GM18519 (cell line): ENCODE measurements at regions not wholly inside any gene's neighbourhood (a gene's known extent, or its start where the extent isn't known, plus 50 kb on each side); places are given as distances from the start of the nearest gene placed in this dataset.

Source experiments
- ATAC-seq: cut with Tn5 transposase; IDR thresholded peaks from one replicate; pipeline ENCODE4 v1.9.1; 2021; ENCODE audit warnings: mild to moderate bottlenecking, moderate library complexity; ENCODE audit not compliant: unreplicated experiment, low FRiP score

DNA sequence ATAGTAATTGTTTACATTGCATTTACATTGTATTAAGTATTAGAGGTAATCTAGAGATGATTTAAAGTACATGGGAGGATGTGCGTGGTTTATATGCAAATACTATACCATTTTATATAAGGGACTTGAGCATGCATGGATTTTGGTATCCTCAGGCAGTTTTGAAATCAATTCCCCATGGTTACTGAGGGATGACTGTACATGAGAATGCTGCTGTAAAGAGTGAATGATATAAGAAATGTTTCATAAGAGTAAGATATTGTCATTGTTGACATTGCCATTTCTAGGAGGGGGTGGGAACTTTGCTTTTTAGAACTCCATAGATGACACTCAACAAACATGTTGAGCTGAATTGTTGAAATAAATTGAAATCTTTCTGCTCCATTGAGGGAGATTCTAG lies 185.0 kb downstream of the SEMA6A start:
- ATAC-seq, result no peak

DNA sequence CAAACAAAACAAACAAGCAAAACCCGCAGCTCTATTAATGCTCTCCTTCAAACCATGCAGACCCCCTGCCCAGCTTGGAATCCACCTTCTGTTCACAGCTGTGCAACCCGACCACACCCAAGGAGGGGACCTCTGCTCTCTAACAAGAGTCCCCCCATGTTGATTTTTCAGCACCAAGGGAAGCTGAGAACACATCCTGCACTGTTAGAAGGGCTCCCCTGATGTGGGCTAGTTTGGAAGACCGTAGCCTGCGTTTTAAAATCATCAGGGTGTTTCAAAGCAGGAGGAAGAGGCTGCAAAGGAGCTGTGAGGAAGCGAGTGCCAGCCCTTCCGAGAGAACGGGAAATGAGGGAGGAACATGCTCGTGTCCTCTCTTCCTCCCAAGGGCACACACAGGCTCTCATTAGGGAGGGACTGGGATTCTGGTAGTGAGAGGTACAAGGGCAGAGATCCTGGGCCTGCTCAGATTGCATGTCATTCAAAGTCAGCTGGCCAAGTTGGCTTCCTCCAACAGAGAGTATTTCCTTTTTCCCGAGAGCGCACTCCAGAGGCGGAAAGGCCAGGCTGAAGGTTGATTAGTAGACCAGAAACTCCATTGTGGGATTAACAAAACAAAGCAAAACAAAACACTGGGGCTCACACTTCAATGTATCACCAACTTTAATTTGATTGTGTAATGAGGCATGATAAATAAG lies 185.9 kb downstream of the SEMA6A start:
- ATAC-seq, result no peak

DNA sequence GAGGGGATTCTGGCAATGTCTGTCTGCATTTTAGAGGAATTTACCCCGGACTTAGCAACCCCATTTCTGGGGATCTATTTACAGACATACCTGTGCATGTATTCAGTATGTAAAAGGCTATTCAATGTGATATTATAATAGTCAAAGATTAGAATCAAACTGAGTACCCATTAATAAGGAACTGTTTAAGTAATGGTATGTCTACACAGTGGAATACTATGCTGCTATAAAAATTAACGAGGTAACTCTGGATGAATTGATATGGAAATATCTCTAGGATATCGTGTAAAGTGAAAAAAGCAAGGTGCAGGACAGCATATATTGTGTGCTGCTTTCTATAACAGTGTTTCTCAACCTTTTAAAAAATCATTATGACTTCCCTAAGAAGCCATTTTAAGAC lies 186.9 kb downstream of the SEMA6A start:
- ATAC-seq, result no peak

DNA sequence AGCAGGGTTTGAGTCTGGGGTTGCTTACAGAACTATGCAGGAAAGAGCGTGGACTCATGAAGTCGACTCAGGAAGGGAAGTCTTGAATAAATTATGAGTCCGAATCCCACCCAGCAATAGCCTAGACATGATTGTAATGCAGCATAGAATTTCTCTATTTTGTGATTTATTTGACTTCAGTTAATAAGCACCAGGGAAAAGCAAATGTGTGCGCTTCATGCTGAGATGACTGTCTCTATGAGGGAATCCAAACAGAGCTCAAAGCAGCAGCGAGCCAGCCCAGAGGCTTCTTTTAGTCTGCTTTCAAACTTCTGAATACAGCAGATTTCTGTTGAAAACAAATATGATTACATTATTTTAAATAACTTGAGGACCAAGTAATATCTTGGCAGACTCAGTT lies 188.0 kb downstream of the SEMA6A start:
- no peak for ATAC-seq

DNA sequence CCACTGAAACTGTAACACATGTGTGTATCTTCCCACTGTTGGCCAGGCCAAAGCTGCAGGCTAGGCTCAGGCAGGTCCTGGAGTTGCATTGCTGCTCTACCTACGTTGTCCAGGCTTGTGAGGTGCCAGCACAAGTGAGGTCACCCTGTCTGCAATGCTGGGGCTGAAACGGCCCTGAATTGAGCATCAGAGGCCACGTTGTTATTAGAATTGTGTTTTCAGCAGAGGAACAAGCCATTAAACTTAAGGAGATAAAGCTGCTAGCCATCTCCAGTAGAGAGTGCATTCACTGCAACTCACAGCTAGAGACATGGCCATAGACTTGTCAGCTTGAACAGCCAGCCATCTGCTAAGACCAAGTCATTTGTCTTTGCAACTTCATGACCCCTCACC lies 191.8 kb downstream of the SEMA6A start:
- ATAC-seq, result no peak

DNA sequence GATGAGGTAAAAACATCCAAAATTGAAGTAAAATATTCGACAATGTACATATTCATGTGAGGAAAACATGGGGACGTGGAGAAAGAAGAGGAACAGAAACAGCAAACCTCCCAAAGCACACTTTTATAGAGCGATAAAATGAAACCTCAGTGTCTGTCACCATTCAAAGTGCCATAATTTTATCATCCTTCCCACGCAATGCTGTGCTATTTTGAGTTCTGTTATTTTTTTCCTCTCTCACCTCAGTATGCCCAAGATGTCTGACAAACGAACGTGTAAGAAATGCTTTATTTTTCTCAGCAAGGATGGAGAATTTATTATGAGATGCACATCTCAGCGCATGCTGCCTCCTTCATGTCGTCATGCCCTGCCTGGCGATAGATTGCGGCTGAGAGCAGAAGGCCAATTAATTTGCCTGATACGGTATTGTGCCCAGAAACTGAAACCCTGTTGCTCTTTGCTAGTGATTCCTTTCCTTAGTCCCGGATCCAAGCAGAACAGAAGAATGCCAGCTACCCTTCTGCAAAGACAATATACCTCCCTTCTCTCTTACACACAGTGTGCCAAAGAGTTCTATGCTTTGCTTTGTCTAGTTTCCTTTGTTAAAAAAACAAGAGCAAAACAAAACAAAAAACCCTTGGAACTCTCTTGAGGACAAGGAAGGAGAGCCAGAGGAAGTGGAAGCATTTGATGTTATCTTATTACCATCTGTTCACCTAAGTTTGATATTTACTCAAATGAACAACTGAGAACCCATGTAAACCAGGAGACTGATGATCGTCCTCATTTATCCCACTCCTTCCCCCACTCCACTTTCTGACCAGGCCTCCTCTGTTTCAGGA lies 192.4 kb downstream of the SEMA6A start:
- no peak for ATAC-seq

DNA sequence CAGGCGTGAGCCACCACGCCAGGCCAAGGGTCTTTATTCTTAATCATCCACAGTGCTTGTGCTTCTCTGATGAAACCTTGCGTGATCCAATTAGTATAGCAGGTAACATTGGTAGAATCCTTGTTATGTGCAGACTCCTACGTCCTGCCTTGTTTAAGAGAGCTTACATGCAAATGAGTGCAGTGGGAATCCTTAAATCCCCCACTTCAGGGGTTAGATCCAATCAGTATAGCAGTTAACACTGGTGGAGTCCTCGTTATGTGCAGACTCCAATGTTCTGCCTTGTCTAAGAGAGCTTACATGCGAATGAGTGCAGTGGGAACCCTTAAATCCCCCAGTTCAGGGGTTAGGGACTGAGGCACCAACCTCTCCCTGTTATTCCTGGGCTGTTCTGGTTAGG lies 193.4 kb downstream of the SEMA6A start:
- ATAC-seq, result no peak

DNA sequence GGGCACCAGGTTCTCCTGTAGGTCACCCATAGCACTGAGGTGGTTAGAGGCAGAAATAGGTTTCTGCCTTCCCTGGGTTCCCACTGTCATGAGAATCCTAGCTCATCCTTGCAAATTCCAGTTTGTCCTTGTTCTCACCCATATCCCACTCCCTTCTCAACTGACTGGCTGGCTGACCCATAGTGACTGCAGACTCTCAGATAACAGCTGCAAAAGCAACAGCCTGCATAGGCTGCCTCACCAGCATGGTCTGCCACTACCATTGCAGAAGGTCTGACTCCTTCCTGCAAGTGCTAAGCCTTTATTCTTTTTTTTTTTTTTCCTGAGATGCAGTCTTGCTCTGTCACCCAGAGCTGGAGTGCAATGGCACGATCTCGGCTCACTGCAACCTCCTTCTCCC lies 194.0 kb downstream of the SEMA6A start:
- ATAC-seq, result no peak

DNA sequence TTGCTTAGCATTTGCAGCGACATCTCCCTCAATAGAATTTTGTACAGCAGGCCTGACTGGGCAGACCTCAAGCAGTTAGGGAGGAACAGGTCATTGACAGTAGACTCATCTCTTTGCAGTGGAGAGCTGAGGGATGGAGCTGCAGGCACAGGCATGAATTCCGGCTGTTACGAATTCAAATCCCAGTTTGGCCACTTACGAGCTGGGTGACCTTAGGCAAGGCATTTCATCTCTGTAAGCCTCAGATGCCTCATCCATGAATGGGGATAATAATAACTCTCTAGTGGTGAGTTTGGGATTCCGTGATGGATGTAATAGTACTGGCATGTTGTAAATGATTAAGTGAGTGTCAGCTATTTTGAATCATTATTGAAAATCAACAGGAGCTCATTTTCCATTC lies 195.3 kb downstream of the SEMA6A start:
- no peak for ATAC-seq

DNA sequence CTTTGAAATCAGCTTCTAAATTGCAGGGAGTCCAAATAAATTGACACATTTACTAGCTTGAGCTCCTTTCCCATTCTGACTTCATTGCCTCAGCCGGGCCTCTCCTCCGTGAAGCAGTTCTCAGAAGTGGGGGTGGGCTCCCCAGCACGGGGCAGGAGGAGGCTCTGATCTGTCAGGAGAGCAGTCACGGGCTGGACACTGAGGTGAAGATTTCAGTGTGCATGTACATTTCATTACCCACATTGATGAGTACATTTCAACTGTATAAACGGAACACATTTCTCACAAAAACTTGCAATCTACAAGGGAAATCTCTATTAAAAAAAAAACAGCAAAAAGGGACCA lies 195.9 kb downstream of the SEMA6A start:
- ATAC-seq, result no peak

DNA sequence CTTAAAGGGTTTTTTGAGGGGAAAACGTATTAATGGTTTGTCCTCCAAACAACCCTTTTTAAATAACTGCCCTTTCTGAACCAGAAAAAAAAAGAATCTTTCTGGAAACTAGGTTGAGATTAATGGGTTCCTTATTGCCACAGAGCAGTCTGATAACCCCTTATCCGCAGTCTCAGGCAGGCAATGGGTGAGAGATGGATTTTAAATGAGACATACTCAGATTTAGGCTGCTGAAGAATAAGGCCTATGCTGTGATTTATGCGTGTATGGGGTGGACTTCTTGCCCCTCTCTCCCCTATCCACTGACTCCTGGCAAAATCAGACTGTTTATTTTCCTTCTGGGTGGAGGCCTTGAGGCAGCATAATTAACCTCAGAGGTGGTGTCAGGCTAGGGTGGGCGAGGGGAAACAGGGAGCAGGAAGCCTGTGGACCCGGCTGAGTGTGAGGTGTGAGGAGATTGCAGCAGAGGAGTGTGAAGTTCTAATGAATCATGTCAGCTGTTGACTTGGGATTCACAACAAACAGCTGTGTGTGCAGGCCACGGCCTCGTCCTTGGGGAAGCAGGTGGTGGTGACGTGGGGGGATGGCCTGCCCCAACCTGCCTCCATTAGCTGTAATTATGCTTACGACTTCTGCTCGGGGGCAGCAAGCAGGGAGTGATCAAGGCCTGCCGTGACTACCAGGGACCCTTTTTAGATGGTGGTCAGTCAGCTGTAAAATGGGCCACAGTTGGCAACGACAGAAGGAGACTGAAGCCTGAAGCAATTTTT lies 196.4 kb downstream of the SEMA6A start:
- no peak for ATAC-seq

DNA sequence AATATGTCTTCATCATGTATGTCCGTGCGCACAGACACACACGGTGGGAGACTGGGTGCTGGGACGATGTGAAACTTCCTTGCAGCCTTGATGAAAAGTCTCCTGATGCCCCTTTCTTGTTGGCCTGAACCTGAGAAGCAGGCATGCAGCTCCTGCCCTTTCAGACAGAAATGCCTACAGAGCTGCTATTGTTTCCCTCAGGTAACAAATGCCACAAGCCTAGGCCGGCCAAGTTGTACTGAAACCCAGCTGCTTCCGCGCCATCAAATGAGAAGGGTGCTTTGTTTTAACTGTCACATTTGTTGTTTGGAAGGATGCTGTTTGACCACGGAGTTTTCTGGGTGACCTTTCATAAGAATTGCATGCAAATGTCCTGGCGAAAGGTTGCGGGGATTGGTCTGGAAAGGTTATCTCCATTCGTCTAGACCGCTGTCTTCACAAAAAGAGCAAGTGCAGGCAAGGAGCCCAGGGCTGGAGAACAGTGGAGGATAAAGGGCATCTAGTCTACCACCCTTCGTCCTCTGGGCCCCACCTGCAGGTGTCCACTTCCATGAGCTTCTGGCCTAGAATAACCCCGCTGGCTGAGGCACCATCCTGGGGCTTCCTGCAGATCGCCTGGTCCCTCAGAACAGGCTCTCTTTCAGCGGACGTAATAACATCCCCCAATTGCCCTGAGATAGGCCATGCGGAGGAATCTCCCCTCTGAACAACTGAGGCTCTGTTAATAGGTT lies 197.2 kb downstream of the SEMA6A start:
- no peak for ATAC-seq

DNA sequence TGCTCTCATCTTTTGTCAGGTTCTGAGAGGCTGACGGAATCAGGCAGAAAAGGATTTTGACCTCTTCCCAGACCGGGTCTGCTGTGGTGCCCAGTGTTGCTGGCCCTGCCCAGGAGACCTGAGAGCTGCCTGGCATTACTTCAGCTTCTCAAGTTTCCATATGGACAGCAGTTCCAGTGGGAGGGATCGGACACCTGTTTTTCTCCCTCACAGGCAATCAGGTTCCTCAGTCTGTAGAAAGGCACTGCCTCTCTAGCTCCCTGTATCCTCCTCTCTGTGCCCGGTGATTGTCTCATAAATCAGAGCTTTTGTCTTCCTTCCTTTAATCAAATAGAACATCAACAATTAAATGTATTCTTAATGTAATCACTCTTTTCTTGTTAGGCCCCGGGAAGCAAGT lies 198.7 kb downstream of the SEMA6A start:
- no peak for ATAC-seq

DNA sequence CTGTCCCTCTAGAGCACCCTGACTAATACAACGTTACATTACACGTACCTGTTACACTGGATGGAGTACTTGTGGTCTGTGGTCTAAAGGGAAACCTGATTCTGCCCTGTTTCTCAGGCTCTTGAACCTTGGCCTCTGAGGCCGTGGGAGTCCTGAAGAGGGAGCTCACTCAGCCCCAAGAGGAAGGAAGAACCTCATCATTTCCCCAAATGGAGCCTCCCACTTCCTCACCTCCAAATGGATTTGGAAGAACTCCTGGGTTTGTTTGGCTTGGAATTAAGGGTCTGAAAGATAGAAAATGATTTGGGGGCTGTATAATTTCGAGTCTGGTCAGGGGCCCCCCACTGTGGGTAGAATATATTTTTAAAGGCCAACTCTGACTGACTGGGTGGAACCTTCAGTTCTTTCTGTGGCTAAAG lies 200.2 kb downstream of the SEMA6A start:
- peak; percentile 47 for ATAC-seq

DNA sequence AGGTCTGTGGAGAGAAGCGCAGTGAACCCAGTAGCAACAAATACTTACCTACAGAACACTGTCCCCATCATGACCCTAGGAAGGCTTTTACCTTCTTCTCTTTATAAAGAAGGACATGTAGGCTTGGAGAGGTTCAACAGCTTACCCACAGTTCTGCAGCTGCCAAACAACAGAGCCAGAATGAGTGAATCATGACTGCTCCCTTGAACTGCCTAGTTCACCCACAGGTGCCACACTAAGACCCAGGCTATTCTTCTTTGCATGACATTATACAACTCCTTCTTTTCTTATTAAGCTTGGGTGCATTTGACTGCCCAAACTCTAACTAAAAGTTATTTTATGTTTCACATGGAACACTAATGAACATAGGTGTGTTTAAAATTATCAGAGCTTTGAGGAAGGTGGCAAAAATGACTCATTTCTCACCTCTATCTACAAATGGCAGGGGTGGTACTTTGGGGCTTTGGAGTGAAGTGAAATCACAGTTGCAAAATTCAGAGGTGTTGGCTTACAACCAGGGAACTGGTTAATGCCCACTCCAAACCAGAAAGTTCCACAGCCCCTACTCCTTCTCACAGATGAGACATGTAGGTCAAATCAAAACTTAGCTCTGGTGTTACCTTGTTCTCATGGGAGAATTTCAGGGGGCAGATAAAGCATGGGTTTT lies 201.6 kb downstream of the SEMA6A start:
- no peak for ATAC-seq

DNA sequence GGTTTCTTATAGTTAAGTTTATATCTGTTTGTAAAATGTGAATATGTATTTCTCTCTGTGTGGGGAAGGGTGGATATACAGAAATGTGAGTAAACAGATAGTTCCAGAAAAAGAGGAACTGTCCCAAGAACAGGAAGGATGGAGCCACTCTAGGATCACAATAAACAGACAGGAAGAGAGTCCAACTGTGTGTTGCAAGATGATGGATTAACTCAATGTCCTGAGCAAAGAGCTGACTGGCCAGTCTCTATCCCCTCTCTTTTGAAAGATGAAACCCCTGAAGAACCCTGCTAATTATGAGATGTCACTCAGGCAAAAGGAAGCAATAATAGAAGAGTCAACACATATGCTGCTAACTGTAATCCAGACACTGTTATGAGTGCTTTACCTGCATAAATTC lies 202.7 kb downstream of the SEMA6A start:
- ATAC-seq, result no peak

DNA sequence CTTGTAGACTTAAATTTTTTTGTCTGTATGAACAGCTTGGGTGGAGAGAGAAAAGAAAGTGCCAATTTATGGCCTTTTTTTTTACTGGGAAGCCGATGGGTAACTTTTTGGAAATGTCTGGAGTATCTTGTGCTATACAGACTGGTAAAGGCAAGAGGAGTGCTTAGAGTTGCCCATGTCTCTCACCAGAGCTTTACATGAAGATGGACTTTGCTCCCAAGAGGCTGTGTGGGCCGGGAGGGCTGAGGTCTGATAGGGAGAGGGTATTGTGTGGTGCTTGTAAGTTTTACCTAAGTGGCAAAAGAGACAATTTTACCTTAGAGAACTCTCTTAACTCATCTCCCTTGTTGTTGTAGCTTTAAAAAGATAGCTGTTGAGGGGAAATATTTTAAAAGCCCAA lies 203.2 kb downstream of the SEMA6A start:
- no peak for ATAC-seq

DNA sequence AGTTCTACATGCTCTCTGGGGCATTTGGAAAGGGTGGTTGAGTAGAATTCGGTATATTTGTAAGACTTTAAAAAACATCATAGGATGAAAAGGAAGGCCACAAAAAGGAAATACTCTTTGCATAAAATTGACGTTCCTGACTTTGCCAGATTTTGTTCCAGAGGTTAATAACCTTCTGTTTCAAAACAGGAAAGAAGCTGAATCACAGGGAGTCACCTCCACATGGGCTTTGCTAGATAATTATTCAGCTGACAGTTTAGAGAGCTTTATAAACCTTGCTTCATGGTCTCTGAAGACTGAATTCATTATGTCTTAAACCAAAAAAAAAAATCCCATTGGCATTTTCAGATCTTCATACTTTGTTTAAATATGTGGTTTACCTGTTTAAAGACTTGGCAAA lies 203.7 kb downstream of the SEMA6A start:
- no peak for ATAC-seq

DNA sequence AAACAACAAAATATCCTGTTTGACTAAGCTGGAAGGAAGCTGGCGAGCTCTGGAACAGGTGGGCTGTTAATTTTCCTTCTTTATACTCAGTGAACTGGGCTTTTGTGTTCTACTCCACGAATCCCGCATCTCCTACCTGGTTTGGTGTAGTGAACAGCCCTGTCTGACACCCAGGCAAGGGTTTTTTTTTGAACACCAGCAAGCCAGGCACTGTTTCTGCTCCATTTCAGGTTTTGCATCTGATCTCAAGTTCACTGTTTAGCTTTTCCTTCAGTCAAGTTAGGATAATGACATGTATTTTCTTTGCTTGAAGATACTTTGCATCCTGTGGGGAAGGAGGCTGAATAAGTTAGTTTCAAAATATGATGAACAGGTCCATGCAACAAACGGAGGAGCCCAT lies 204.5 kb downstream of the SEMA6A start:
- ATAC-seq, result no peak

DNA sequence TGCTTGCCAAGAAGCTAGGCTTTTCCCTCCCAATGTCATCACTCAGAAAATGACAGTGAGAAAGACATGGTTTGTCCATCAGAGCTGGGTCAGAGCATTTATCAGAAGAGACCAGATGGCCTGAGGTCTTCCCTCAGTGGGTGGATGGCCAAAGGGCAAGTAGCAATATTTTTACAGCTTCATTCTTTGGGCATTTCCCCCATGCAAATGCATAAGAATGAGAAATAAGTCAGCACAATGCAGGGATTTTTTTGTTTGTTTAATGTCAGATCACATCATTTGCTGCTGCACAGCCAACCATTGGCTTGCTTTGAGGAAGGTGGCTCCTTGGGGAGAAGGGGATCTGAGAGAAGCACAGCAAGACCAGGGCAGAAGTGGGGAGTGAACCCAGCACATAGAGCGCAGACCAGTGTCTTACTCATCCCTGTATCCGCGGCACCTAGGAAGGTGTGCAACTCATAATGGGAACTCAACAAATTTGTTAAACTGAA lies 209.6 kb downstream of the SEMA6A start:
- ATAC-seq, result peak; percentile 58
